Glutamatergic neuron (in vitro differentiated cells): ENCODE measurements at regions not wholly inside any gene's neighbourhood (a gene's known extent, or its start where the extent isn't known, plus 50 kb on each side); places are given as distances from the start of the nearest gene placed in this dataset.

Source experiments
- DNase-seq: peaks from one replicate; pipeline ENCODE4 v3.0.0; 2022
- H3K27ac Mint-ChIP-seq: one replicate; pipeline ENCODE4 v1.8.0; 2020; ENCODE audit warnings: mild to moderate bottlenecking, mixed read lengths, inconsistent platforms; ENCODE audit not compliant: unreplicated experiment
- H3K27me3 Mint-ChIP-seq: one replicate; pipeline ENCODE4 v1.8.0; 2020; ENCODE audit warnings: mild to moderate bottlenecking, moderate library complexity, mixed read lengths, inconsistent platforms; ENCODE audit not compliant: unreplicated experiment
- H3K36me3 Mint-ChIP-seq: one replicate; pipeline ENCODE4 v1.8.0; 2020; ENCODE audit warnings: mild to moderate bottlenecking, mixed read lengths, inconsistent platforms; ENCODE audit not compliant: unreplicated experiment
- H3K4me1 Mint-ChIP-seq: one replicate; pipeline ENCODE4 v1.8.0; 2020; ENCODE audit warnings: mild to moderate bottlenecking, low read depth, mixed read lengths, inconsistent platforms; ENCODE audit not compliant: unreplicated experiment
- H3K4me3 Mint-ChIP-seq: one replicate; pipeline ENCODE4 v1.8.0; 2020; ENCODE audit warnings: mild to moderate bottlenecking, mixed read lengths, inconsistent platforms; ENCODE audit not compliant: unreplicated experiment
- H3K9me3 Mint-ChIP-seq: one replicate; pipeline ENCODE4 v1.8.0; 2020; ENCODE audit warnings: mild to moderate bottlenecking, moderate library complexity, mixed read lengths, inconsistent platforms; ENCODE audit not compliant: unreplicated experiment
- CTCF ChIP-seq: fragments of 200-600 bp; sonication (generic); IDR thresholded peaks from one replicate; pipeline ENCODE4 v1.5.0; 2021; ENCODE audit not compliant: partially characterized antibody, unreplicated experiment

DNA sequence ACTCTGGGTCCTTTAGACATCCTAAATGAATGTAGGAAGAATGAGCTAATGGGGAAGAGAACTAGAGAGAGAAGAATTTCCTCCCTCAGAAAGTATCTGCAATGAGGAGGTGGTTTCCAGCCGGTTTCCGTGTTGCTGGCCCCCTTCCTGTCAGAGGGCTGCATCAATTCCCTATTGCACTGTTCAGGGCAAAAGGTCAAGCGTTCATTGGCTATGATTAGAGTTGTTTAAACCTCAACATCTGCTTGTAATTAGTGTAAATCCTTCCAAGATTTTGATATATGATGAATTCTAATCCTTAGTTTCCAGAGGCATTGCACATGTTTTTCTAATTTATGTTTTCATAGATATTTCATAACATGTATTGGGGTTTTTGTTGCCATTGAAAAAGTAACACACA, 107.3 kb upstream of the SGCE start:
- Mint-ChIP-seq H3K4me3 (no peak overlapping the region), H3K27ac (no peak overlapping the region), H3K27me3 (no peaks in the 10 kb centered on the region), H3K9me3 (no peaks in the 10 kb centered on the region), H3K4me1 (peaks cover 5% of the 10 kb centered on the region), H3K36me3 (no peaks in the 10 kb centered on the region)
- no peak for TF ChIP-seq CTCF
- DNase-seq, result peak; percentile 28

GRCh38 chr7:94769724-94770123, 113.8 kb upstream of the SGCE start:
- Mint-ChIP-seq H3K27ac (no peak overlapping the region), H3K4me3 (no peak overlapping the region), H3K4me1 (no peaks in the 10 kb centered on the region), H3K36me3 (peaks cover 5% of the 10 kb centered on the region), H3K9me3 (no peaks in the 10 kb centered on the region), H3K27me3 (no peaks in the 10 kb centered on the region)
- no peak for TF ChIP-seq CTCF
- DNase-seq, result no peak

DNA sequence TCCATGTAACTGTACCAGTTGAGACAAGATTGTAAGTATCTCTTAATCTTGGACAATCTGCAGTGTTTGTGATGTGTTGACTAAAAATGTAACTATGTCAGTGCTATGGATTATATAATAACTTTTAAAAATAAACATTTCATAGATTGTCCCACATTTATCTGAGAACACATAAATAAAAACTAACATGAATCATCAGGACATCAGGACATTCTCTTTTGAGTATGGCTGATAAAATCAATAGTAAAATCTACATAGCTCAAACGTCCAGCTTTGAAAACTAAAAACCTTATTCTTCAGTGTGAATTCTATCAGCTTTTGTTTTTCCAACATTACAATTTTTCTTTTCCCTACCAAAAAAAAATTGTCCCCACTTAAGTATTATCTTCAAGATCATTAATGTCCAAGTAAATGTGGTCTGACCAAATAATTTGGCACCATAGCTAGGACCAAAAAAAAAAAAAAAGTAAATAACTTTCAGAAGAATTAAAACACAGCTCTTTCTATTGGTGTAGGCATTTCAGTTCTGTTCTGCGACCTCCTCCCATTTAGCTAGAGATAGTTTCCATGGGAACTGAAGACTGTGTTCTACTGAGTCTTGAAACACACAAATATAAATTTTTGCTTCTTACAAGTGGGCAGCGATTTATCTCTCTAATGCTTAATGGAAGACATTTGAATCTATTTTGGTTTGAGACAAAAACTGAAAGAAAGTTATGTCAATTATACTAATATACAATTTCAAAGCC, 123.0 kb upstream of the SGCE start:
- peaks cover under 1% of the 10 kb centered on the region for H3K27me3 Mint-ChIP-seq
- H3K36me3 Mint-ChIP-seq, result no peaks in the 10 kb centered on the region
- no peak for TF ChIP-seq CTCF
- H3K4me1 Mint-ChIP-seq, result no peaks in the 10 kb centered on the region
- H3K4me3 Mint-ChIP-seq, result no peak overlapping the region
- H3K27ac Mint-ChIP-seq, result no peak overlapping the region
- no peak for DNase-seq
- H3K9me3 Mint-ChIP-seq, result no peaks in the 10 kb centered on the region

DNA sequence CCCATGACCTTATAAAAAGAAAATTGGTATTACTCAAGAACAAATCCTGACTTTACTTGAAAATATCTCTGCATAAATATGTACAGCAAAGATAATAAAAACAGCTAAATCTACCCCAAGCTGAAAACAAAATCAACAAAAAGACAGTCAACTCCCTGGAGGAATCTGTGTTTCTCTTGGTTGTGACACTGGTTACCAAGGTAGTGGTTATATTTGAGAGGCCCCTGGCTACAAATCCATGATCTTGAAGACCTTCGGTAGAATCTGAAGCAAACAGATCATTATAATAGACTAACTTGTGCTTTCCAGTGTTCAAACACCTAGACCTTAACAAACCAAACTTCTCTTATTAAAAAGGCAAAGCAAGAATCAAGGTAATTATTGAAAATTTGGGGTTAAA, 123.9 kb upstream of the SGCE start:
- Mint-ChIP-seq H3K9me3 (no peaks in the 10 kb centered on the region), H3K4me1 (no peaks in the 10 kb centered on the region), H3K27ac (no peak overlapping the region), H3K27me3 (peaks cover 3% of the 10 kb centered on the region), H3K4me3 (no peak overlapping the region), H3K36me3 (no peaks in the 10 kb centered on the region)
- no peak for TF ChIP-seq CTCF
- no peak for DNase-seq

GRCh38 chr7:94781236-94781635, 125.3 kb upstream of the SGCE start:
- Mint-ChIP-seq H3K9me3 (no peaks in the 10 kb centered on the region), H3K36me3 (no peaks in the 10 kb centered on the region), H3K4me1 (no peaks in the 10 kb centered on the region), H3K27ac (no peak overlapping the region), H3K4me3 (no peak overlapping the region), H3K27me3 (peaks cover 3% of the 10 kb centered on the region)
- DNase-seq, result no peak
- TF ChIP-seq CTCF, result no peak
